ENCODE measurements at regions not wholly inside any gene's neighbourhood (a gene's known extent, or its start where the extent isn't known, plus 50 kb on each side); places are given as distances from the start of the nearest gene placed in this dataset.
A peak's percentile ranks its signal among the peaks of the same experiment; 100 is the strongest.

DNA sequence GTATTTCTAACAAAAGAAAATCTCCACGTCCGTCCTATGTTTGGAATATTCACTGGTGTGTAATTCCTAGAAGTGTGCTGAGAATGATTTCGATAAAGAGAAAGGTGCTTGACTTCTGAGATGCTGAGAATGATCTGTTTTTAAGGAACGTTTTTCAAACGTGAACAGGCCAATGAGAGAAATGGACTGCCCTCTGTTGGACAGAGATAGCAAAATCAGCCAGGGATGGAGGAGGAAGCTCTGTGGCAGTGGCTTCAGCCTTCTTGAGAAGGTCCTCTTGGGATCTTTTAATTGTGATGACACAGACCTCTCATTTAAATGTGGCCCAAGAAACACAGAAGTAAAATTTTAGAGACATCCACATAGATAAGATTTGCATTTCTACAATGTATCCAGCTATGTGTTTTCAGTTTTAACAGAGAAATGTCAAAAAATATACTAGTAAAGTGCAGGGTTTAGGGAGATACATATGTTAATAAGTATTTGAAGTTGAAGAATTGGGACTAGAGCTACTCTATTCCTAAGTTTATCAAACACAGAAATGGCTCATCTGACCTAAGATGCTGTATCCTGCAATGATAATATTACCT lies 84.0 kb upstream of the RCN1 start:
- Histone ChIP-seq H3K27ac (ENCODE audit: low read depth, low read length) (no peak overlapping the region), H2AK5ac (ENCODE audit: low read depth, low read length) (no peak overlapping the region)
- peak; percentile 90 for FAIRE-seq

More for the DNA sequence above, 84.0 kb upstream of the RCN1 start:
- no peaks in the 10 kb centered on the region for H3K27me3 ChIP-seq (replicated peaks in 1 of 4; ENCODE audit: control insufficient read depth in 3 of 4, extremely low read depth in 1 of 4, insufficient read depth in 3 of 4, low read length in 3 of 4)
- H4K20me1 ChIP-seq (replicated peaks in 1 of 2; ENCODE audit: control insufficient read depth in 1 of 2, insufficient read depth in 2 of 2, low read length in 2 of 2): no peaks in the 10 kb centered on the region
- H3K4ac ChIP-seq (replicated peaks; ENCODE audit: insufficient read length, low read depth, low read length): no peak overlapping the region
- no peak overlapping the region for H2BK20ac ChIP-seq (ENCODE audit: low read length)
- H3K14ac ChIP-seq (ENCODE audit: insufficient read length): no peak overlapping the region
- no peak overlapping the region for H2BK15ac ChIP-seq (ENCODE audit: low read length)
- H3K18ac ChIP-seq (ENCODE audit: extremely low read depth, low read length): no peak overlapping the region
- no peaks in the 10 kb centered on the region for H3K9me3 ChIP-seq (ENCODE audit: insufficient read depth in 2 of 2, low read depth in 1 of 2, low read length in 1 of 2)
- H2AFZ ChIP-seq (ENCODE audit: low read length): peak overlapping the region; percentile 64; the same call in 1 of the 2 replicates
- no peaks in the 10 kb centered on the region for H3K23me2 ChIP-seq (ENCODE audit: low read depth, low read length)
- no peak overlapping the region for H4K91ac ChIP-seq (replicated peaks; ENCODE audit: insufficient read length, low read length)
- no peaks in the 10 kb centered on the region for H3K79me1 ChIP-seq (ENCODE audit: low read depth, low read length)
- H3K4me1 ChIP-seq (replicated peaks in 1 of 4; ENCODE audit: control insufficient read depth in 3 of 4, insufficient read depth in 4 of 4, low read length in 3 of 4): peaks cover 0 to 4% (median 0%) of the 10 kb centered on the region in 4 experiments; a peak in 2 of 7 replicates
- H2BK5ac ChIP-seq (ENCODE audit: low read depth, low read length): no peak overlapping the region
- no peak overlapping the region for H3K56ac ChIP-seq (replicated peaks; ENCODE audit: insufficient read length, low read depth, low read length)
- TF ChIP-seq BRCA1 (IDR thresholded peaks at IDR 0.05; ENCODE audit: low read depth, low read length) (no peak), RAD21 (IDR thresholded peaks at IDR 0.05 in 1 of 2, conservative IDR thresholded peaks at IDR 0.05 in 1 of 2; ENCODE audit: low read depth in 2 of 2, low read length in 2 of 2) (peak; percentile 76 to 84)
- TF ChIP-seq, protein P1, sequence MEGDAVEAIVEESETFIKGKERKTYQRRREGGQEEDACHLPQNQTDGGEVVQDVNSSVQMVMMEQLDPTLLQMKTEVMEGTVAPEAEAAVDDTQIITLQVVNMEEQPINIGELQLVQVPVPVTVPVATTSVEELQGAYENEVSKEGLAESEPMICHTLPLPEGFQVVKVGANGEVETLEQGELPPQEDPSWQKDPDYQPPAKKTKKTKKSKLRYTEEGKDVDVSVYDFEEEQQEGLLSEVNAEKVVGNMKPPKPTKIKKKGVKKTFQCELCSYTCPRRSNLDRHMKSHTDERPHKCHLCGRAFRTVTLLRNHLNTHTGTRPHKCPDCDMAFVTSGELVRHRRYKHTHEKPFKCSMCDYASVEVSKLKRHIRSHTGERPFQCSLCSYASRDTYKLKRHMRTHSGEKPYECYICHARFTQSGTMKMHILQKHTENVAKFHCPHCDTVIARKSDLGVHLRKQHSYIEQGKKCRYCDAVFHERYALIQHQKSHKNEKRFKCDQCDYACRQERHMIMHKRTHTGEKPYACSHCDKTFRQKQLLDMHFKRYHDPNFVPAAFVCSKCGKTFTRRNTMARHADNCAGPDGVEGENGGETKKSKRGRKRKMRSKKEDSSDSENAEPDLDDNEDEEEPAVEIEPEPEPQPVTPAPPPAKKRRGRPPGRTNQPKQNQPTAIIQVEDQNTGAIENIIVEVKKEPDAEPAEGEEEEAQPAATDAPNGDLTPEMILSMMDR (IDR thresholded peaks at IDR 0.05; ENCODE audit: control extremely low read depth in 1 of 3, insufficient read depth in 1 of 3, low read depth in 1 of 3, low read length in 3 of 3): peak; percentile 57 to 83 (median 64)
- H3K4me3 ChIP-seq (ENCODE audit: extremely low read depth in 1 of 4, insufficient read depth in 2 of 4, low read depth in 3 of 4, low read length in 4 of 4): no peak overlapping the region
- CTCF ChIA-PET (ENCODE audit: partially characterized antibody): interaction anchor here (0.7 to 2.9 kb wide), 49 partner anchors 9 to 900 kb away, joined by 3 to 19 read pairs (median 4); no protein-coding TSS in a partner anchor
- no peak for DNase-seq (ENCODE audit: low read depth in 1 of 2, low spot score in 2 of 2)
- H3K79me2 ChIP-seq (ENCODE audit: control insufficient read depth in 1 of 2, insufficient read depth in 2 of 2, low read length in 2 of 2): no peaks in the 10 kb centered on the region
- H2BK120ac ChIP-seq (replicated peaks; ENCODE audit: low read depth, low read length): no peak overlapping the region
- no peaks in the 10 kb centered on the region for H3K36me3 ChIP-seq (ENCODE audit: control insufficient read depth in 2 of 4, insufficient read depth in 4 of 4, low read length in 3 of 4)
- H4K5ac ChIP-seq (ENCODE audit: insufficient read length, low read depth, low read length): no peak overlapping the region
- H3K23ac ChIP-seq (ENCODE audit: insufficient read length): no peak overlapping the region
- no peak overlapping the region for H3K9ac ChIP-seq (replicated peaks in 1 of 4; ENCODE audit: extremely low read depth in 1 of 4, low read depth in 3 of 4, low read length in 3 of 4)
- H2BK12ac ChIP-seq (ENCODE audit: low read depth, low read length): no peak overlapping the region
- H3K4me2 ChIP-seq (ENCODE audit: insufficient read depth in 1 of 2, low read depth in 2 of 2, low read length in 2 of 2): no peak overlapping the region
- no peak overlapping the region for H4K8ac ChIP-seq (ENCODE audit: extremely low read depth, insufficient read depth, low read length)
- POLR2A ChIA-PET (ENCODE audit: partially characterized antibody): no interaction called here
- 31% methylated on average over 5 of the region's 5 CpGs; no CpG with 5 or more reads in 1 of the 2 experiments for WGBS, 2 experiments (ENCODE audit: extremely low coverage in 1 of 2, insufficient coverage in 1 of 2, insufficient read length in 1 of 2, insufficient replicate concordance in 2 of 2, low coverage in 1 of 2, low lambda C conversion rate in 2 of 2, missing lambda C conversion rate in 1 of 2)

Measured in H1 (cell line).